Heart left ventricle (tissue), 16 donors: ENCODE measurements at regions not wholly inside any gene's neighbourhood (a gene's known extent, or its start where the extent isn't known, plus 50 kb on each side); places are given as distances from the start of the nearest gene placed in this dataset.

ENCODE experiments used
- ATAC-seq, 4 donors: fragments of 200-7000 bp; cut with Tn5 transposase; one replicate each; pipeline ENCODE4 v1.9.1; 2020 to 2022; ENCODE audit warnings: moderate library complexity in 4 of 4, mild to moderate bottlenecking in 3 of 4, moderate number of reproducible peaks in 1 of 4
- DNase-seq, 5 donors: peaks; one replicate each; pipeline ENCODE4 v3.0.0-alpha.2; 2020
- H3K27ac ChIP-seq, 12 donors: fragments of 200-600 bp; sonication (generic) in 4 of 12; one replicate each; pipeline versions ENCODE4 v1.5.0 to v1.8.0; 2016 to 2022; ENCODE audit warnings: mild to moderate bottlenecking in 2 of 12
- H3K27me3 ChIP-seq, 9 donors: fragments of 200-600 bp; sonication (generic) in 2 of 9; one replicate each; pipeline versions ENCODE4 v1.5.1 to v1.8.0; 2016 to 2022; ENCODE audit warnings: mild to moderate bottlenecking in 3 of 9
- H3K36me3 ChIP-seq, 9 donors: fragments of 200-600 bp; sonication (generic) in 2 of 9; one replicate each; pipeline versions ENCODE4 v1.5.0 to v1.8.0; 2018 to 2022; ENCODE audit warnings: mild to moderate bottlenecking in 2 of 9
- H3K4me1 ChIP-seq, 12 donors: fragments of 200-600 bp; sonication (generic) in 4 of 12; one replicate each; pipeline versions ENCODE4 v1.5.0 to v1.8.0; 2016 to 2022; ENCODE audit warnings: mild to moderate bottlenecking in 3 of 12
- H3K4me3 ChIP-seq, 12 donors: fragments of 200-600 bp; sonication (generic) in 4 of 12; one replicate each; pipeline versions ENCODE4 v1.5.0 to v1.8.0; 2017 to 2022; ENCODE audit warnings: mild to moderate bottlenecking in 9 of 12, moderate library complexity in 4 of 12
- H3K9me3 ChIP-seq, 12 donors: fragments of 200-600 bp; sonication (generic) in 4 of 12; one replicate each; pipeline versions ENCODE4 v1.5.0 to v1.8.0; 2016 to 2022; ENCODE audit warnings: mild to moderate bottlenecking in 1 of 12
- POLR2A ChIP-seq, 2 donors: fragments of 450-650 bp; IDR thresholded peaks; one replicate each; pipeline ENCODE4 v1.6.1; 2017; ENCODE audit warnings: antibody characterized with exemption in 2 of 2, mild to moderate bottlenecking in 2 of 2, moderate library complexity in 2 of 2
- WGBS, 4 donors: extraction: QIAGEN DNeasy Blood & Tissue Kit in 2 of 4; methylation state at CpG; one replicate each; pipeline versions ENCODE4 v1.1.5 to v1.1.7; 2013 to 2018; 5-methylcytosine and 5-hydroxymethylcytosine counted together
- intact Hi-C, 10 donors: fragments of 100-400 bp; cut with DNase I; formaldehyde crosslinking; loops; one replicate each; pipeline versions ENCODE4 v1.11.1 to v1.14.2; 2022
- TF ChIP-seq, protein P1 (sequence below), 12 donors: fragments of 200-600 bp; sonication (generic) in 4 of 12; IDR thresholded peaks; one replicate each; pipeline versions ENCODE4 v1.5.0 to v1.8.0; 2018 to 2022; ENCODE audit warnings: antibody characterized with exemption in 12 of 12, mild to moderate bottlenecking in 5 of 12
- donor health status: ischemic (EF 13 %, LVEDD 7.1; RV severe dilation, severe dysfunction).
- donor health status: healthy with polysubstance abuse.
- donor health status: DM: no; HTN: yes; CAD: no.
- donor health status: DM: no; HTN: no; CAD: no.
- donor health status: ischemic (EF 25% LVEDD 6.9; RV normal size, moderate dysfunction).
- donor health status: ischemic (EF 25% LVEDD 5.7; RV mildly dilated, moderate dysfunction).
- donor health status: healthy.
- donor health status: DM: yes; HTN: yes; CAD: no.
- donor health status: ischemic (EF 35%, LVEDD 5.7; RV mildly dilated, moderate dysfunction).
- donor health status: nonischemic (EF 11% LVEDD 7.7; RV severe dilation, severe dysfunction).
- donor health status: DM: yes; HTN: yes; CAD: no.
- donor health status: PGD.
- donor health status: ischemic (EF 29% LVEDD 5.4; RV normal size, mild dysfunction).
- donor health status: nonischemic (EF 23%, LVEDD 6.1; RV moderate dilation, normal function).

- WGBS, 4 donors = 83 to 90% (median 88%) methylated on average over 1 of the region's 1 CpG
- no peaks in the 10 kb centered on the region for H3K4me1 ChIP-seq
- H3K27me3 ChIP-seq = peaks cover 0 to 6% (median 0%) of the 10 kb centered on the region in 9 donors
- no peak overlapping the region for H3K4me3 ChIP-seq
- DNase-seq (no peak), ATAC-seq (no peak)
- no peaks in the 10 kb centered on the region for H3K36me3 ChIP-seq
- intact Hi-C loops = no loop called here
- no peak overlapping the region for H3K27ac ChIP-seq
- TF ChIP-seq POLR2A (IDR thresholded peaks at IDR 0.05) = no peak
- TF ChIP-seq, protein P1, sequence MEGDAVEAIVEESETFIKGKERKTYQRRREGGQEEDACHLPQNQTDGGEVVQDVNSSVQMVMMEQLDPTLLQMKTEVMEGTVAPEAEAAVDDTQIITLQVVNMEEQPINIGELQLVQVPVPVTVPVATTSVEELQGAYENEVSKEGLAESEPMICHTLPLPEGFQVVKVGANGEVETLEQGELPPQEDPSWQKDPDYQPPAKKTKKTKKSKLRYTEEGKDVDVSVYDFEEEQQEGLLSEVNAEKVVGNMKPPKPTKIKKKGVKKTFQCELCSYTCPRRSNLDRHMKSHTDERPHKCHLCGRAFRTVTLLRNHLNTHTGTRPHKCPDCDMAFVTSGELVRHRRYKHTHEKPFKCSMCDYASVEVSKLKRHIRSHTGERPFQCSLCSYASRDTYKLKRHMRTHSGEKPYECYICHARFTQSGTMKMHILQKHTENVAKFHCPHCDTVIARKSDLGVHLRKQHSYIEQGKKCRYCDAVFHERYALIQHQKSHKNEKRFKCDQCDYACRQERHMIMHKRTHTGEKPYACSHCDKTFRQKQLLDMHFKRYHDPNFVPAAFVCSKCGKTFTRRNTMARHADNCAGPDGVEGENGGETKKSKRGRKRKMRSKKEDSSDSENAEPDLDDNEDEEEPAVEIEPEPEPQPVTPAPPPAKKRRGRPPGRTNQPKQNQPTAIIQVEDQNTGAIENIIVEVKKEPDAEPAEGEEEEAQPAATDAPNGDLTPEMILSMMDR (IDR thresholded peaks at IDR 0.05) = no peak
- peaks cover 0 to 10% (median 0%) of the 10 kb centered on the region in 12 donors for H3K9me3 ChIP-seq
These were observed 411.3 kb upstream of the RASGEF1B start for GRCh38 chr4:81883004-81883403.

DNA sequence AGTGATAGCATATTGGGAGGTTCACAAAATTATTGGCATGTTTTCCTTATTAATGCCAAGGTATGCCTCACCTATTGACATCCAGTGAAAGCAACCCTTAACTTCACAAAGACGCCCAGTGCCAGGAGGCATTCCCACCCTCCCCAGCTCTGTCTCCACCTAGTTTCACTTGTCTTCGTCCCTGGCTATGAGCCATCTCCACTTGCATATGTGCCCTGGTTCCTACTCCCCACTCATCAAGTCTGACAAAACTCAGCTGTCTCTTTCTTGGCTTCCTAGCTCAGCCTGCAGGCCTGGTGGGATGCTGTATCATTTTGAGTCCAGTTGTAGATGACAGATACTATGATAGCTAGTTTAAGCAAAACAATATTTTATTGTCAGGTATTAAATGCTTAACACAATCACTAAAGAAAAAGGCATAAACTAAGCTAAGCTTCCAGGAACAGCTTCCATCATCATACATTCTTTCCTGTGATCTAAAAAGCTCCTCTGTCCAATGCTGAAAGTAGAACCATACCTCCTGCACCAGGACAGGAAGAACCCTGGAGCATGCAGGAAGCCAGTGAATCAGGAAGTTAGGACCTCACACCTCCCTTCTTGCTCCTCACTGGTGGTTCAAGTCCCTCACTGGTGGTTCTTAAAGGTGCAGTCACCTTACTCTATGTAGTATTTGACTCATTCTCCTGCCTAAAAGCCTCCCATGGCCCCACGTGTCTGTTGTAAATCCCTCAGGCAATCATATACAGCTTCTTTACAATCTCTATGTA is 410.3 kb upstream of the RASGEF1B start:
- Histone ChIP-seq H3K27me3 (peaks cover 0 to 6% (median 0%) of the 10 kb centered on the region in 9 donors), H3K36me3 (no peaks in the 10 kb centered on the region), H3K27ac (no peak overlapping the region), H3K4me3 (no peak overlapping the region), H3K4me1 (no peaks in the 10 kb centered on the region), H3K9me3 (peaks cover 0 to 10% (median 0%) of the 10 kb centered on the region in 12 donors)
- DNase-seq (no peak), ATAC-seq (no peak)
- TF ChIP-seq, protein P1 (IDR thresholded peaks at IDR 0.05) = no peak
- TF ChIP-seq POLR2A (IDR thresholded peaks at IDR 0.05) = no peak
- intact Hi-C loops = no loop called here
- WGBS, 4 donors = 42 to 55% (median 48%) methylated on average over 3 of the region's 3 CpGs

- H3K4me1 ChIP-seq = no peaks in the 10 kb centered on the region
- no peak for TF ChIP-seq POLR2A (IDR thresholded peaks at IDR 0.05)
- TF ChIP-seq, protein P1 (IDR thresholded peaks at IDR 0.05) = no peak
- H3K4me3 ChIP-seq = no peak overlapping the region
- intact Hi-C loops = no loop called here
- DNase-seq (no peak), ATAC-seq (no peak)
- WGBS, 4 donors = 62 to 82% (median 73%) methylated on average over 3 of the region's 3 CpGs
- no peaks in the 10 kb centered on the region for H3K36me3 ChIP-seq
- H3K27me3 ChIP-seq = no peaks in the 10 kb centered on the region
- no peak overlapping the region for H3K27ac ChIP-seq
- H3K9me3 ChIP-seq = peaks cover 0 to 3% (median 0%) of the 10 kb centered on the region in 12 donors
These were observed 404.4 kb upstream of the RASGEF1B start for GRCh38 chr4:81876106-81876505.

DNA sequence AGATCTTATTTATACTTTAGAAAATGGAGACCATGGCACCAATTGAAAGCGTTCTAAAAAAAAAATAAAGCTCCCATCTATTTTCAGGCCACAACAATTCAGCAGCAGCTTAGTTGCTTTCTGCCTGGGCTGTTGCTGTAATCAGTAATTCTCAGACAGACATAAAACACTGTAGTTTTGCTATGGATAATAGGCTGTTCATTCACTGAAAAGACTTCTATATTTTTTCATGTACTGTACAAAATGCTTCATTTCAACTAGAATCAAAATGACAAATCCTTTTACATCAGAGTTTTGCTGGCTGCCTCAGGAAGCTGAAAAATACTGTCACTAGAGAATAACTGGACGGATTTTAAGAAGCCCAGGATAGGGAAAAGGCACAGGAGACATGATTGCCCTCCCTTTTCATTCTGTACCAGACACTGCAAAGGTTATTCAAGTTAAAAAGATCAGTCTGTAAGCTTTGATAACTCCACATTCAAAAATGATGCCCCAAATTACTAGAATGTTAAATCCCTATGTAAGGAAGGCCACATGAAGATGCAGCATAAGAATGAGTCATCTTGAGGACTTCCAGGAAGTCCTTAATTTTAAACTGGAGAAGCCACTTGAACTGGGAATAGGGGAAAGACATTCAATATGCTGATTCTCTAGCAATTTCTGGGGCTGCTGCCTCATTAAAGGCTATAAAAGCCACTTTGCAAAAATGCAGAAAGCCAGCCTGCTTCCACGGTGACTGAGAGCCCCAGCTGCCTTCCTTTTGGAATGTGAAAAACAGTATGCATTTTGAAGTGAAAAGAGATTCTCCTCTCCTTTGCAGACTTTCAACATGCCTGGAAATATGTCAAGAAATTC is 403.2 kb upstream of the RASGEF1B start:
- Histone ChIP-seq H3K9me3 (peaks cover 0 to 7% (median 0%) of the 10 kb centered on the region in 12 donors), H3K36me3 (no peaks in the 10 kb centered on the region), H3K27ac (no peak overlapping the region), H3K27me3 (no peaks in the 10 kb centered on the region), H3K4me1 (no peaks in the 10 kb centered on the region), H3K4me3 (no peak overlapping the region)
- 58 to 63% (median 63%) methylated on average over 3 of the region's 3 CpGs for whole genome bisulfite sequencing, 4 donors
- DNase-seq = no peak
- ATAC-seq = no peak
- TF ChIP-seq, protein P1 (IDR thresholded peaks at IDR 0.05) = no peak
- TF ChIP-seq POLR2A (IDR thresholded peaks at IDR 0.05) = no peak
- intact Hi-C loops = no loop called here
